ENCODE measurements at regions not wholly inside any gene's neighbourhood (a gene's known extent, or its start where the extent isn't known, plus 50 kb on each side); places are given as distances from the start of the nearest gene placed in this dataset.
A peak's percentile ranks its signal among the peaks of the same experiment; 100 is the strongest.

DNA sequence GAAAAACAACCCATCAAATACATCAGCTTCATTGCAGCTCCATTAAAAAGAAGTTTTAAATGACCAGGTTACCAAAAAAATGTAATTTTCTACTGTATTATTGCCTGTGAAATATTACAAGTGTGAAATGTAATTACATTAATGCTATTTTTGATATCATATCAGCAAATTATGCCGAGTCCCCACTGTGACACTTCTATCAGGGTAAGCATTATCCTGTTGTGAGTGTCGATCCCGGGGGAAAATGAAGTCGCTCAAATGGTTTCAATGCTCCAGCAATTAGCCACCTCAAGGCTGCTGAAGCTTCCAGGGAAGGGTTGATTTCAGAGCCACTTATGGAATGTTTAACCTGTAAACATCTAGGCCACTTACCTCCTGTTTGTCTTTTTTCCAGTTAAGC, 70.4 kb downstream of the RCN1 start:
- DNase-seq: no peak

DNA sequence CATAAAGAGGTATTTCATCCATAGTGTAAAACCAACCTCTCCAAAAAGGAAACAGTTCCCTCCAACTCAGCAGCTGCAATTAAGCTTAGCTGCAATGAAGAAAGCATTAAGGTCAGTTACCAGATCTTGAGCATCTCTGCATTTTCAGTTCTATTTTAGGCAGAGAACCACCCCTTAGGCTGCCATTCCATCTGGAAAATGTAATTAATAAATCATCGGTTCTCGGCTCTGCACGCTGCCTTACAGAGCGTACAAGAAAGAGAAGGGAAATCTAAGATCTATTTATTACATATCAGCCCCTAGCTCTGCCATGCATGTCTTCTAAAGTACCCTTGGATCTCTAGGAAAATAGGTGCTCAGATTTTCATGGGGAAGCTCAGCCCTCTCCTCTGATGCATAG, 71.5 kb downstream of the RCN1 start:
- no peak for DNase-seq

DNA sequence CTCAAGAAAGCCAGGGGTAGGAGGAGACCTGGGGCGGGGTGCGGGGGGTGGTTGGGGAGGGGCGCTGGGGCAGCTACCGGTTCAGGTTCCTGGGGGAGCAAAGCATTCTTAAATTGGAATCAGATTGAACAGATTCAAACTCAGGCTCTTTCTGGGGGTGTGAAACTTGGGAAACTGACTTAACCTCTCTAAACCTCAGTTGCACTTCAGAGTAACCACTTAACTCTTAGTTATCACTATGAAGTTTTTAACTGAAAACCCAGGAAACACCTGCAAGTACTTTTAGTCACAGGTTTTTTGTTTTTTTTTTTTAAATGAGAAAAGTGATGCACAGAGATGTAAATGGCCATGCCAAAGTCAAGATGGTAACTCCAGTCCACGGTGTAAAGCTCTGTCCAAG, 72.0 kb downstream of the RCN1 start:
- DNase-seq: no peak

DNA sequence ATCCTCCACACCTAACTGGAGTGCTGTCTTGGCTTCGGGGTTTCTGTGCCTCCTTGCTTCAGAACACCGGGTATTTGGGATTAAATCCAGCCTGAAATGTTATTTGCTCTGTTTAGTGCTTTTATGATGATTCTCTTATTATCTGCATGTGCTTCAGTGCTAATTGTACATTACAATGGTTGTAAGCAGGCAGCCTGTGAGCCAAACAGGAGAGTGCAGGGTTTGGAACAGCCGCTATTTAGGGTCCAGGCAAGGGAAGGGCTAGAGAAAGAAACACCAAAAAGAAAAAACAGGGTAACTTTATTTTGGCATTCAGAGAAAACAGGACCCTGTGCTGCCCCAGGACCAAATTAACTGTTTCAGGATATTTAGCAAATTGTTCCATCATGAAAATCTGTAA, 72.7 kb downstream of the RCN1 start:
- DNase-seq: no peak

GRCh38 chr11:32164836-32165235, 74.0 kb downstream of the RCN1 start:
- no peak for DNase-seq

GRCh38 chr11:32168924-32169323, 78.0 kb downstream of the RCN1 start:
- no peak for DNase-seq

DNA sequence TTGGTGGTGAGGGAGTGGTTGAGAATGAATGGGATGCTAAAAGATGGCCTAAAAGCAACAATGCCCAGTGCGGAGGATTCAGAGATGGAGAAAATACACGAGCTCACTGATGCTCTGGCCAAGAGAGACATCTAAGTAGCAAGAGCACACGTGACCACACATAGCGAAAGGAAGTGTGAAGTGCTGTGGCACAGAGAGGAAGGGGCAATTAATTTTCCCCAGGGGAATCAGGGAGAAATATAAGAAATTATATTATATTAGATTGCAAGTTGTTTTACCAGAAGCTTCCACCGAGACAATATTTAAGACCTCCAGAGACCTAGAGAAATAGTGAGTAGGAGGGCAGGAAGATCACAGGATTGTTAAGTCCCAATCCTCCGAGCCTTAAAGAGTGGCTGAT, 80.6 kb downstream of the RCN1 start:
- no peak for DNase-seq

- DNase-seq: no peak
Measured at GRCh38 chr11:32172041-32172847, 81.4 kb downstream of the RCN1 start.

- DNase-seq: no peak
Measured at GRCh38 chr11:32172848-32173834, 82.3 kb downstream of the RCN1 start.

DNA sequence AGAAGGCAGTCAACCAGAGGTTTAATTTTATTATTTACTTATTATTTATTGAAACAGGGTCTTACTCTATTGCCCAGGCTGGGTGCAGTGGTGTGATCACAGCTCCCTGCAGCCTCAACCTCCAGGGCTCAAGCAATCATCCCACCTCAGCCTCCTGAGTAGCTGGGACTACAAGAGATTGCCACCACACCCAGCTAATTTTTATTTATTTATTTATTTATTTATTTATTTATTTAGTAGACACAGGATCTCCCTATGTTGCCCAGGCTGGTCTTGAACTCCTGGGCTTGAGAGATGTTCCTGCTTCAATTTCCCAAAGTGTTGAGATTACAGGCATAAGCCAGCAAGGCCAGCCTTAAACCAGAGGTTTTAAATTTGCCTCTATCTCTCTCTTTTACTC, 83.1 kb downstream of the RCN1 start:
- DNase-seq: no peak

GRCh38 chr11:32176223-32176934, 85.5 kb downstream of the RCN1 start:
- peak; percentile 66 for DNase-seq

DNA sequence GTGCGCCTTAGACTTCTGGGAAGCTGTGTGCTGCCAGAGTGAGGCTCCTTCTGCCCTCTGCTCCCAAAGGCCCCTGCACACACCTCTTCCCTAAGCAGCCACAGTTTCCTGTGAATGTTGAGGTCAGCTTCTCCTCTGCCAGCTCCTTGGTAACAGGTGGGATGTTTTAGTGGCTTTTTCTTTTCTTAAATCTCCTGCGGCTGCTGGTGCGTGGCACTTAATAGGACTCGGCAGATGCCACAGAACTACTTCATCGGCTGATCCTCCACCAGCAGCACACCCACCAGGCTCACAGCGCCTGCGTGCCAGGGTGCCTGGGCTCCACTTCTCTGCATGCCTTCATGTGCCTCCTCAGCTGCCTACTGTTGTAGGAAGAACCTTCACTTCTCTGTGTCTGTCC, 87.8 kb downstream of the RCN1 start:
- no peak for DNase-seq

DNA sequence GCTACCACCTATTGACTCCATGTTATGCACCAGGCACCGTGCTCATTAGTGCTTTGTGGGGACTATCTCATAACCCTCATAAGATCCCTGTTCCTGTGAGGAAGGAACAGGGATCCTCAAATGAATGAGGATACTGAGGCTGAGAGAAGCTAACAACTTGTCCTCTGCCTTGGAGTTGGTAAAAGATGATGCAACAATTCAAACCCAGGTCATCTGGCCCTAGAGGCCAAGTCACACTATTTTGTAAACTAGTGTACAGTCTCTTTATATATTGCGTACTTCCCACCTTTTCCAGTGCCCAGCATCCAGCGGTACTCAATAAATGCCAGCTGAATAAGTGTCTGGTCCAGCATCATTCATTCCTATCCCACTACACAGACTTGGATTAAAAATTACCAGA, 92.6 kb downstream of the RCN1 start:
- no peak for DNase-seq

DNA sequence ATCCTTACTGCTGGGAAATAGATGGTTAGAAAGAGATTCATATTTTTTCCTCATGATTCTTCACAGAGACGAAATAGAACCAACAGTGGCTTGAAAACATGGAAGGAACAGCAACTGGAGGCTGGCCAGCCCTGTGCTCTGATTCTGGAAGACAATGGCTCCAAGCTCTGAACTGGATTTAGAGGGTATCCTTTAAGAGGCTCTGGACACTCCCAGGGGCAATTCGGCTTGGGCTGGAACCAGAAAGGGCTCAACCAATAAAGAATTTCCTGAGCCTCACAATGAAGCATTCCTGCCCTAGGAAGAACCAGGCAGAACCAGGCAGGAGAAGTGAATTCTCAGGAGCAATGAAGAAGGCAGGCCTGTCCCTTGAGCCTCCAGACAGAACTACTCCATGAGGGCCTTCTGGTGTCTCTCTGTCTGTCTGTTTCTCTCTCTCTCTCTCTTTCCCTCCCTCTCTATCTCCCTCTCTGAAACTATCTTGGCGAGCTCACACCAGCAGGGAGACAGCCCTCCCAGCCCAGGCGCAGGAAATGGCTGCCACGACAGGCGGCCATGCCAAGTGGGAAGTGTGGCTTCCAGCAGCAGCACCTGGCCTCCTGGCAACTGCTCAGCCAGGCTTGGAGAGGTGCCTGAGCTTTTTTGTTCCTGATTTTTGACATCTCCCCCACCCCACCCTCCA, 93.3 kb downstream of the RCN1 start:
- no peak for DNase-seq

DNA sequence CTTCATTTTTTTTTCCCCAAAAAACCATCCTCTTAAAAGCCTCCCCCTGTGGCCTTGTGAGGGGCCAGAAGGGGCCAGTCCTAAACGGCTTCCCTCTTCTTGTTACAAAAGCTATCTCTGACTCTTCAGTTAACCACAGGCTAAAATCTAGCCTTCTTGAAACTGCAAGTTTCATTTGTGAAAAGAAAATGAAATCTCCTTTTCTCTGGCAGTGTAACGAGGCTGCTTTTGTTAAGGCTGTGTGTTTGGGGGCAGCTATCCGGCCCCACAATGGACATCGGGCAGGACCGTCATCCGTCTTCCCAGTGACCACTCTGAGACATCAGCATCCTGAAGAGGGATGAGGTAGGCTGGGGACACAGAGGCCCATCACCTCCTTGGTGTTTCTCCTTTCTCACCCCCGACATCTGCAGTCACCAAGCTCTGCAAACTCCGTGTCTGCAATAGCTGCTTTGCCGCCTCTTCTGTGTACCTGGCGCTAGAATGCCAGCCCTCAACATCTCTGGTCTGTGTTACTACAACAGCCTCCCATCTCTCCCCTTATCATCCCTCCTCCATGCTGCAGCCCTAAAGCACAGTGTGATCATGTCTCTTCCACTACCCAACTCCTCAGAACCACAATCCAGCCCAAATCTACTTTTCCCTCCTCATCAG, 94.0 kb downstream of the RCN1 start:
- no peak for DNase-seq

DNA sequence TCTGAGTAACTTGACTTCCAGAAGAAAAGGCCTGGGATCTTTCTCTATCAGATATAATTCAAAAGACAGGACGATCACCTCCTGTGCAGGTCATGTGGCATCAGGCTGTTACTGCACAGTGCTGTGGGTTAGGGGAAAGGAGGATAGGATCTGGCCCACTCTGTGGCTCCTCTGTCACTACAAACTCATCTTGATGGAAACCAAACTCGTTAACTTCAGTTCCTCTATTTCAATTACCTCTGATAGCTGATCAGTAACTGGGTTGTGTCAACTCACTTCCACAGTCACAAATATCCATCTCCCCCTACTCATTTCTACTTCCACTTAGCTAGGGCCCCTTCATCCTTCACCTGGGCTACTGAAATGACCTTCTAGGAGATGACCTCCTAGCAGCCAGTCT, 95.2 kb downstream of the RCN1 start:
- DNase-seq: no peak

DNA sequence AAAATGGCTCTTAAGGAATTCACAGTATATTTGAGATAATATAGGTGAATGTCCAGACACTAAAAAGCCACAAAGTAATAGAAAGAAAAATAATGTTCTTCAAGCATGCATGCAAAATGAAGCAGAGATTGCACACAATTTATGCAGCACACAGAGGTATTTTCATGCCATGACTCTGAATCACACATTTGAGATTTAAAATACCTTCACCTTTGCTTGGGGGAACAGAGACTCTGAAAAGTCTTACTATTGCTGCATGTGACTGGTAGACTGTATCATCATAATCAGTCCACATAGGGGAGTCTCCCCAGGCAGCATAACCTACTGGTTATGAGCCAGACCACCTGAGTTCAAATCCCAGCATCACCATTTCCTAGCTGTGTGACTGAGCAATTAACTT, 96.2 kb downstream of the RCN1 start:
- no peak for DNase-seq

GRCh38 chr11:32188785-32189184, 97.9 kb downstream of the RCN1 start:
- DNase-seq: no peak

DNA sequence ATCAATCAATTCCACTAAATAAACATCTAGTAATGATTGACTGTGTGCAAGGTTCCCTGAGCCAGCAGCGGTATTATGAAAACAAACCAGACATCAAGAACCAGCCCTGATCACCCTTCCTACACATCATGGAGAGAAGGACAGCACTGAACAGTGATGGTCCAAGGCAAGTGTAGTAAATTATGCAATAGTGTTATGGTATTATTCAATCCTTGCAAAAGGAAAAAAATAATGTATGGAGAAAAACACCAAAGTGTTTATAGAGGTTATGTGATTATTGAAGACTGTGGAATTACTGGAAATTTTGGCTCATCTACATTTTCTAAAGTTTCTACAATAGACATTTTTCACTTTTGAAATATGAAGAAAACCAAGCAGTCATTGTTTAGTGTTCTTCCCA, 105.3 kb downstream of the RCN1 start:
- no peak for DNase-seq

GRCh38 chr11:32198053-32198452, 107.2 kb downstream of the RCN1 start:
- no peak for DNase-seq

DNA sequence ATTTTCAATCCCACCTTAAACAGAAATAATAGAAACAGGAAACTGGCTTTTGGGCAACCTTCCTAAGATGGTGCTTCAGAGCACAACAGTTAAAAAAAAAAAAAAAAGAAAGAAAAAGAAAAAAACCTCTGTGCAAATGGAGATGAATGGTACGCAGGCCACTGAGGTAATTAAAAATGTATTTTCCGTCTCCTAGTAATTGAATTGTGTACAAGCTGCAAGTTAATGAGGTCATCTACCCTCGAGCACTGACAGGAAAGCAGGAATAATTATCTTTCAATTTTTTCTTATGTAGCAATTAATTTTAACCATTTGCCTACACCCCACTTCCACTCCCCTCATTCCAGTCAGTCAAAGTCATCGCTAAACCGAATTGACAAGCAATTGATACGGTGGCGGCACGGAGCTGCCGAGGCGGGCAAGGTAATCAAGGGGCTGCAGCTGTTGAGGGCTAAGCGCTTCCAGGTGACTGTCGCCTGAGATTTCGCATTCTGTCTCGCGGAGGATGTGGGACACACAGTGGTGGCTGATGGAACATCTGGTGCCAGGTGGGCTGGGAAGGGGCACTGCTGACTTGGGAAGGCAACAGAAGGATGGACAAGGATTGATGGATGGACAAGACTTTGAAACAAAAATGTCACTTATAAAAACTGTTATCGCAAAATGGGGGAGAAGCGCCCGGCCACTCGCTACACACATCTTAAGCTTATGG, 109.4 kb downstream of the RCN1 start:
- no peak for DNase-seq

DNA sequence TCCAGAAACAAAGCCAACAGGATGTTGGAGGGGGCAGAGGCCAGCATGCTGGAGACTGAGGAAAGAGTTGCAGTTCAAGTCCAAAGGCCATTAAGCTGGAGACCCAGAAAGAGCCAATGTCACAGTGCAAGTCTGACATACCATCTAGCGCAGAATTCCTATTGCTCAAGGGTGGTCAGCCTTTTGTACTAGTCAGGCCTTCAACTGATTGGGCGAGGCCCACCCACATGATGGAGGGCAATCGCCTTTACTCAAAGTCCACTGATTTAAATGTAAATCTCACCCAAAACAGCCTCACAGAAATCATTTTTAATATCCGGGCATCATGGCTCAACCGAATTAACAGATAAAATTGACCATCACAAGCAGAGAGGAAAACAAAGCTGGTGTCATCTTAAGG, 113.9 kb downstream of the RCN1 start:
- no peak for DNase-seq

Measured in DMS153 (cell line).